TTC549 (cell line): ENCODE measurements at regions not wholly inside any gene's neighbourhood (a gene's known extent, or its start where the extent isn't known, plus 50 kb on each side); places are given as distances from the start of the nearest gene placed in this dataset.
"Not testable (repeated sequence)": the region's sequence is repeated elsewhere in the genome, so short reads cannot be mapped to it uniquely, and the experiment has no call there.

Source experiments
- FAIRE-seq: peaks from 2 replicates; lab custom pipeline; 2012; peaks lifted over from hg19 to GRCh38; lab: Jason Lieb, UNC

GRCh38 chr6:139452148-139452876, 77.9 kb upstream of the CITED2 start:
- FAIRE-seq, result no peak

- FAIRE-seq, result no peak
These were observed 75.2 kb upstream of the CITED2 start for GRCh38 chr6:139449611-139450000.

- no peak for FAIRE-seq
These were observed 74.7 kb upstream of the CITED2 start for GRCh38 chr6:139448998-139449610.

- FAIRE-seq, result no peak
These were observed 73.7 kb upstream of the CITED2 start for GRCh38 chr6:139448051-139448649.

GRCh38 chr6:139447656-139447975, 73.2 kb upstream of the CITED2 start:
- FAIRE-seq, result no peak

GRCh38 chr6:139446768-139447655, 72.6 kb upstream of the CITED2 start:
- no peak for FAIRE-seq

- FAIRE-seq, result no peak
These were observed 71.8 kb upstream of the CITED2 start for GRCh38 chr6:139446138-139446715.

GRCh38 chr6:139444273-139444787, 69.9 kb upstream of the CITED2 start:
- not testable (repeated sequence) for FAIRE-seq

GRCh38 chr6:139443231-139444112, 69.0 kb upstream of the CITED2 start:
- FAIRE-seq, result no peak

GRCh38 chr6:139442188-139442671, 67.8 kb upstream of the CITED2 start:
- no peak for FAIRE-seq

GRCh38 chr6:139439349-139439748, 64.9 kb upstream of the CITED2 start:
- FAIRE-seq, result no peak

GRCh38 chr6:139438775-139439174, 64.3 kb upstream of the CITED2 start:
- FAIRE-seq, result no peak

- no peak for FAIRE-seq
These were observed 62.5 kb upstream of the CITED2 start for GRCh38 chr6:139436957-139437348.

GRCh38 chr6:139436200-139436956, 61.9 kb upstream of the CITED2 start:
- FAIRE-seq, result no peak

GRCh38 chr6:139433631-139434419, 59.4 kb upstream of the CITED2 start:
- FAIRE-seq, result no peak

- FAIRE-seq, result no peak
These were observed 57.1 kb upstream of the CITED2 start for GRCh38 chr6:139431602-139431956.

GRCh38 chr6:139430899-139431601, 56.6 kb upstream of the CITED2 start:
- no peak for FAIRE-seq

GRCh38 chr6:139429580-139430145, 55.2 kb upstream of the CITED2 start:
- FAIRE-seq, result no peak

GRCh38 chr6:139427199-139427598, 52.8 kb upstream of the CITED2 start:
- no peak for FAIRE-seq
